Heart left ventricle (tissue), 16 donors: ENCODE measurements at regions not wholly inside any gene's neighbourhood (a gene's known extent, or its start where the extent isn't known, plus 50 kb on each side); places are given as distances from the start of the nearest gene placed in this dataset.

Experiments
- ATAC-seq, 4 donors: fragments of 200-7000 bp; cut with Tn5 transposase; one replicate each; pipeline ENCODE4 v1.9.1; 2020 to 2022; ENCODE audit warnings: moderate library complexity in 4 of 4, mild to moderate bottlenecking in 3 of 4, moderate number of reproducible peaks in 1 of 4
- DNase-seq, 5 donors: peaks; one replicate each; pipeline ENCODE4 v3.0.0-alpha.2; 2020
- H3K27ac ChIP-seq, 12 donors: fragments of 200-600 bp; sonication (generic) in 4 of 12; one replicate each; pipeline versions ENCODE4 v1.5.0 to v1.8.0; 2016 to 2022; ENCODE audit warnings: mild to moderate bottlenecking in 2 of 12
- H3K27me3 ChIP-seq, 9 donors: fragments of 200-600 bp; sonication (generic) in 2 of 9; one replicate each; pipeline versions ENCODE4 v1.5.1 to v1.8.0; 2016 to 2022; ENCODE audit warnings: mild to moderate bottlenecking in 3 of 9
- H3K36me3 ChIP-seq, 9 donors: fragments of 200-600 bp; sonication (generic) in 2 of 9; one replicate each; pipeline versions ENCODE4 v1.5.0 to v1.8.0; 2018 to 2022; ENCODE audit warnings: mild to moderate bottlenecking in 2 of 9
- H3K4me1 ChIP-seq, 12 donors: fragments of 200-600 bp; sonication (generic) in 4 of 12; one replicate each; pipeline versions ENCODE4 v1.5.0 to v1.8.0; 2016 to 2022; ENCODE audit warnings: mild to moderate bottlenecking in 3 of 12
- H3K4me3 ChIP-seq, 12 donors: fragments of 200-600 bp; sonication (generic) in 4 of 12; one replicate each; pipeline versions ENCODE4 v1.5.0 to v1.8.0; 2017 to 2022; ENCODE audit warnings: mild to moderate bottlenecking in 9 of 12, moderate library complexity in 4 of 12
- H3K9me3 ChIP-seq, 12 donors: fragments of 200-600 bp; sonication (generic) in 4 of 12; one replicate each; pipeline versions ENCODE4 v1.5.0 to v1.8.0; 2016 to 2022; ENCODE audit warnings: mild to moderate bottlenecking in 1 of 12
- CTCF ChIP-seq, 12 donors: fragments of 200-600 bp; sonication (generic) in 4 of 12; IDR thresholded peaks; one replicate each; pipeline versions ENCODE4 v1.5.0 to v1.8.0; 2018 to 2022; ENCODE audit warnings: antibody characterized with exemption in 12 of 12, mild to moderate bottlenecking in 5 of 12
- POLR2A ChIP-seq, 2 donors: fragments of 450-650 bp; IDR thresholded peaks; one replicate each; pipeline ENCODE4 v1.6.1; 2017; ENCODE audit warnings: antibody characterized with exemption in 2 of 2, mild to moderate bottlenecking in 2 of 2, moderate library complexity in 2 of 2
- WGBS, 4 donors: extraction: QIAGEN DNeasy Blood & Tissue Kit in 2 of 4; methylation state at CpG; one replicate each; pipeline versions ENCODE4 v1.1.5 to v1.1.7; 2013 to 2018; 5-methylcytosine and 5-hydroxymethylcytosine counted together
- intact Hi-C, 10 donors: fragments of 100-400 bp; cut with DNase I; formaldehyde crosslinking; loops; one replicate each; pipeline versions ENCODE4 v1.11.1 to v1.14.2; 2022
- donor health status: ischemic (EF 13 %, LVEDD 7.1; RV severe dilation, severe dysfunction).
- donor health status: healthy with polysubstance abuse.
- donor health status: DM: no; HTN: yes; CAD: no.
- donor health status: DM: no; HTN: no; CAD: no.
- donor health status: ischemic (EF 25% LVEDD 6.9; RV normal size, moderate dysfunction).
- donor health status: ischemic (EF 25% LVEDD 5.7; RV mildly dilated, moderate dysfunction).
- donor health status: healthy.
- donor health status: DM: yes; HTN: yes; CAD: no.
- donor health status: ischemic (EF 35%, LVEDD 5.7; RV mildly dilated, moderate dysfunction).
- donor health status: nonischemic (EF 11% LVEDD 7.7; RV severe dilation, severe dysfunction).
- donor health status: DM: yes; HTN: yes; CAD: no.
- donor health status: PGD.
- donor health status: ischemic (EF 29% LVEDD 5.4; RV normal size, mild dysfunction).
- donor health status: nonischemic (EF 23%, LVEDD 6.1; RV moderate dilation, normal function).

GRCh38 chr13:65301506-65301905, 1928.6 kb downstream of the PCDH9 start:
- H3K4me1 ChIP-seq, result no peaks in the 10 kb centered on the region
- TF ChIP-seq CTCF (IDR thresholded peaks at IDR 0.05), result no peak
- no peak for TF ChIP-seq POLR2A (IDR thresholded peaks at IDR 0.05)
- H3K9me3 ChIP-seq, result no peaks in the 10 kb centered on the region
- intact Hi-C loops, result loop anchor here in 1 of 10 donors (5.0 kb wide), 1 partner anchor 41 kb away; no protein-coding TSS in a partner anchor
- H3K36me3 ChIP-seq, result no peaks in the 10 kb centered on the region
- no peak overlapping the region for H3K4me3 ChIP-seq
- no peak for ATAC-seq
- H3K27ac ChIP-seq, result no peak overlapping the region
- H3K27me3 ChIP-seq, result no peaks in the 10 kb centered on the region
- no peak for DNase-seq

DNA sequence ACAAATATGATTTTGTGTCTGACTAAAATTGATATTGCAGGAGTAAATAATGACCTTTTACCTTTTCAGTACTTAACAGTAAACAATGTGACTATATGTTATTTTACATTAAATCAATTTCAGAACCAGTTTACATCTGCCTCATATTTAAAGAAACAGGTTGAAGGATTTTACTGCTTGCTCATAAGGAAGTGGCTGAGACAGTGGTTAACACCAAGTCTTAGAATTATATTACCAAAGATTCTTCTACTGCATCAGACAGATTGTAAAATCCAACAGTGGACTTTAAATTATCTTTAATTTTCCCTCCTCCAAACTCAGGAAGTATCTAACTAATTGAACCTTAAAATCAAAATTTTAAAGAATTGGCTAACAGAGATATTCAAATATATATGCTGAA, 1929.9 kb downstream of the PCDH9 start:
- ATAC-seq (no peak), DNase-seq (no peak)
- H3K27me3 ChIP-seq, result no peaks in the 10 kb centered on the region
- intact Hi-C loops, result loop anchor here in 1 of 10 donors (5.0 kb wide), 1 partner anchor 42 kb away; no protein-coding TSS in a partner anchor
- H3K4me3 ChIP-seq, result no peak overlapping the region
- H3K9me3 ChIP-seq, result no peaks in the 10 kb centered on the region
- TF ChIP-seq POLR2A (IDR thresholded peaks at IDR 0.05) (no peak), CTCF (IDR thresholded peaks at IDR 0.05) (no peak)
- H3K4me1 ChIP-seq, result no peaks in the 10 kb centered on the region
- no peaks in the 10 kb centered on the region for H3K36me3 ChIP-seq
- no peak overlapping the region for H3K27ac ChIP-seq

DNA sequence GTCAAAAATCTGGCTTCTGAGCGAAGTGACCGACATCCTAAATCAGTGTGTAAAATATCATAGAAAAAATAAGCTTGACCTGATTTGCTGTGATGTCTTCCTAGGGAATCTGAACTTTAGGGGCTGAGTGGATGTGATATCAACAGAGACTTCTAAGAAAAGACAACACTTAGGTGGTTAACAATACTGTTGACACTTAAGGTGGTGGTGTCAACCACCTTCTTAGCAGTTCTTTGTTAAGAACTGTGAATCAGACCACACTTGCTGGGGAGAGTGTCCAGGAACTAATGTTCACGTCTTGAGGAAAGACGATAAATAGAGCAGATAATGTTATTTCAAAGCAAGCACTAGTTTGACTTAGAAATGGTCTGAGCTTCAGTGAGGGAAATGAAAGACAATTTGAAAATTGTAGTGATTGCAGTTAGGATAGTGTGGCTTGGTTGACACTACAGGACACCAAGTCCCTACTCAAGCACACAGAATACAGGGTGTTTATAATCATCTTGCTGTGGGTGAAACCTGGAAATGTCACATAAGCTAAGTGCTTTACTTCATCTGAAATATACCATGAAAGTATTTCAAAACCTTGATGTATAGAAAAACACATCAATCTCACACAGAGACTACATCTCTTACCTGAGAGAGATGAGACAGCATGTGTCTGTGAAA, 1936.5 kb downstream of the PCDH9 start:
- DNase-seq (no peak), ATAC-seq (no peak)
- no peak overlapping the region for H3K27ac ChIP-seq
- H3K27me3 ChIP-seq, result no peaks in the 10 kb centered on the region
- WGBS, 4 donors, result 79 to 83% (median 82%) methylated on average over 4 of the region's 4 CpGs
- H3K4me1 ChIP-seq, result no peaks in the 10 kb centered on the region
- H3K36me3 ChIP-seq, result no peaks in the 10 kb centered on the region
- H3K9me3 ChIP-seq, result no peaks in the 10 kb centered on the region
- H3K4me3 ChIP-seq, result no peak overlapping the region
- no peak for TF ChIP-seq CTCF (IDR thresholded peaks at IDR 0.05)
- TF ChIP-seq POLR2A (IDR thresholded peaks at IDR 0.05), result no peak
- intact Hi-C loops, result no loop called here

GRCh38 chr13:65292488-65292901, 1937.6 kb downstream of the PCDH9 start:
- intact Hi-C loops, result no loop called here
- no peak for ATAC-seq
- DNase-seq, result no peak
- H3K4me1 ChIP-seq, result no peaks in the 10 kb centered on the region
- TF ChIP-seq CTCF (IDR thresholded peaks at IDR 0.05) (no peak), POLR2A (IDR thresholded peaks at IDR 0.05) (no peak)
- H3K4me3 ChIP-seq, result no peak overlapping the region
- no peak overlapping the region for H3K27ac ChIP-seq
- 16 to 36% (median 31%) methylated on average over 2 of the region's 2 CpGs for WGBS, 4 donors
- H3K9me3 ChIP-seq, result no peaks in the 10 kb centered on the region
- no peaks in the 10 kb centered on the region for H3K27me3 ChIP-seq
- H3K36me3 ChIP-seq, result no peaks in the 10 kb centered on the region
